Endothelial cell of umbilical vein (primary cell): ENCODE measurements at regions not wholly inside any gene's neighbourhood (a gene's known extent, or its start where the extent isn't known, plus 50 kb on each side); places are given as distances from the start of the nearest gene placed in this dataset.

Experiments used
- BruUV-seq: library from RNA; stranded (reverse); fragments of 400-500 nt; replicated peaks from 2 replicates; lab custom pipeline; 2021; lab: Mats Ljungman, UMichigan
- CTCF ChIA-PET: fragments of 300-600, 350-600 bp; sonication (Branson Sonifier 250); formaldehyde crosslinking; loops from one replicate; lab custom pipeline; 2021; ENCODE audit warnings: antibody characterized with exemption, inconsistent platforms; lab: Charles Lee
- POLR2A ChIA-PET: fragments of 300-600, 350-600 bp; sonication (Branson Sonifier 250); formaldehyde crosslinking; loops from one replicate; lab custom pipeline; 2021; ENCODE audit warnings: antibody characterized with exemption, inconsistent platforms; lab: Charles Lee
- DNase-seq: peaks from one replicate; pipeline ENCODE4 v3.0.0-alpha.2; 2011; ENCODE audit warnings: low read depth, low spot score
- FAIRE-seq: peaks from 2 replicates; lab custom pipeline; 2011; peaks lifted over from hg19 to GRCh38; lab: Jason Lieb, UNC
- H2AFZ ChIP-seq: 2 replicates; pipeline ENCODE4 v1.6.0; 2012; ENCODE audit warnings: low read depth, low read length, control low read depth, inconsistent platforms
- H3K27ac ChIP-seq: 2 replicates; pipeline ENCODE4 v1.5.1; 2011; ENCODE audit warnings: low read depth, mild to moderate bottlenecking, control low read depth, low read length, moderate library complexity; ENCODE audit not compliant: insufficient read depth
- H3K27me3 ChIP-seq, 2 experiments: 2 replicates each; pipeline versions ENCODE4 v1.6.0 to v1.6.1; 2011; ENCODE audit warnings: low read length in 2 of 2, mixed read lengths in 1 of 2; ENCODE audit not compliant: control insufficient read depth in 2 of 2, insufficient read depth in 2 of 2
- H3K36me3 ChIP-seq, 2 experiments: 2 replicates in 1 of 2; 3 replicates in 1 of 2; pipeline ENCODE4 v1.5.1; 2011; ENCODE audit warnings: low read length in 2 of 2, mild to moderate bottlenecking in 1 of 2, moderate library complexity in 1 of 2; ENCODE audit not compliant: control insufficient read depth in 2 of 2, insufficient read depth in 2 of 2; ENCODE audit errors: extremely low read depth in 1 of 2
- H3K4me1 ChIP-seq: 3 replicates; pipeline ENCODE4 v1.5.1; 2011; ENCODE audit warnings: mild to moderate bottlenecking, low read length; ENCODE audit not compliant: control insufficient read depth, insufficient read depth; ENCODE audit errors: extremely low read depth
- H3K4me2 ChIP-seq: 2 replicates; pipeline ENCODE4 v1.6.1; 2011; ENCODE audit warnings: low read length, control low read depth, mixed read lengths; ENCODE audit not compliant: insufficient read depth
- H3K4me3 ChIP-seq, 3 experiments: fragments of 200-600 bp in 1 of 3; sonication (generic), shearing (Covaris generic) in 1 of 3; replicated peaks in 1 of 3; 2 replicates each; pipeline ENCODE4 v1.5.1; 2011 to 2016; ENCODE audit warnings: control low read depth in 3 of 3, low read length in 3 of 3, mild to moderate bottlenecking in 2 of 3, inconsistent platforms in 1 of 3, low read depth in 1 of 3, moderate library complexity in 1 of 3; ENCODE audit not compliant: insufficient read depth in 1 of 3
- H3K79me2 ChIP-seq: 2 replicates; pipeline ENCODE4 v1.6.0; 2012; ENCODE audit warnings: low read length, inconsistent platforms; ENCODE audit not compliant: control insufficient read depth, insufficient read depth
- H3K9ac ChIP-seq: replicated peaks from 2 replicates; pipeline ENCODE3; 2011; ENCODE audit warnings: low read length, control low read depth; ENCODE audit not compliant: insufficient read depth; ENCODE audit errors: extremely low read depth
- H3K9me1 ChIP-seq: replicated peaks from 3 replicates; pipeline ENCODE4 v1.6.0; 2011; ENCODE audit warnings: mild to moderate bottlenecking, low read length; ENCODE audit not compliant: control insufficient read depth, insufficient read depth; ENCODE audit errors: extremely low read depth
- H3K9me3 ChIP-seq: replicated peaks from 2 replicates; pipeline ENCODE4 v1.5.1; 2012; ENCODE audit warnings: low read length, inconsistent platforms; ENCODE audit not compliant: control insufficient read depth, insufficient read depth
- H4K20me1 ChIP-seq: replicated peaks from 2 replicates; pipeline ENCODE3; 2011; ENCODE audit warnings: mild to moderate bottlenecking, low read length; ENCODE audit not compliant: control insufficient read depth, insufficient read depth; ENCODE audit errors: extremely low read depth
- EZH2 ChIP-seq: IDR thresholded peaks from 2 replicates; pipeline ENCODE4 v1.6.1; 2012; ENCODE audit warnings: borderline replicate concordance, low read depth, mild to moderate bottlenecking, moderate library complexity, low read length, inconsistent platforms; ENCODE audit not compliant: severe bottlenecking
- FOS ChIP-seq: IDR thresholded peaks from 2 replicates; pipeline ENCODE4 v1.6.1; 2011; ENCODE audit warnings: mild to moderate bottlenecking, low read length, moderate library complexity, borderline replicate concordance; ENCODE audit not compliant: insufficient read depth
- GATA2 ChIP-seq: IDR thresholded peaks from 2 replicates; pipeline ENCODE4 v1.7.0; 2011; ENCODE audit warnings: low read depth, mild to moderate bottlenecking, moderate library complexity, mixed read lengths, low read length; ENCODE audit not compliant: insufficient read length, insufficient read depth
- JUN ChIP-seq: IDR thresholded peaks from 2 replicates; pipeline ENCODE4 v1.6.1; 2011; ENCODE audit warnings: borderline replicate concordance, low read depth; ENCODE audit not compliant: insufficient read length, insufficient read depth
- MYC ChIP-seq: IDR thresholded peaks from one replicate; pipeline ENCODE4 v1.6.1; 2011; ENCODE audit warnings: mild to moderate bottlenecking, low read depth, low read length
- POLR2A ChIP-seq: IDR thresholded peaks from 2 replicates; pipeline ENCODE4 v1.6.1; 2012; ENCODE audit warnings: low read depth, mild to moderate bottlenecking, control low read depth, low read length
- dilution Hi-C: fragments of 300-500 bp; cut with MboI; formaldehyde crosslinking; loops from one replicate; pipeline ENCODE4 v1.15.0; 2019; ENCODE audit warnings: low sequenced_read_pairs; ENCODE audit not compliant: extremely low pct_ligation_motif_present
- intact Hi-C: fragments of 100-400 bp; cut with micrococcal nuclease; formaldehyde crosslinking; loops from one replicate; pipeline ENCODE4 v1.10.0; 2022
- TF ChIP-seq, protein P1 (sequence below), 2 donors: IDR thresholded peaks; 1 replicate in 1 of 2; 2 replicates in 1 of 2; pipeline ENCODE4 v1.5.1; 2011; ENCODE audit warnings: low read length in 2 of 2, mild to moderate bottlenecking in 2 of 2, moderate library complexity in 2 of 2, control low read depth in 1 of 2, inconsistent platforms in 1 of 2, low read depth in 1 of 2; ENCODE audit not compliant: insufficient read depth in 1 of 2; ENCODE audit errors: extremely low read depth in 1 of 2
- TF ChIP-seq, protein P2 (sequence below): IDR thresholded peaks from 2 replicates; pipeline ENCODE4 v1.6.1; 2011; ENCODE audit not compliant: insufficient read depth, insufficient read length

DNA sequence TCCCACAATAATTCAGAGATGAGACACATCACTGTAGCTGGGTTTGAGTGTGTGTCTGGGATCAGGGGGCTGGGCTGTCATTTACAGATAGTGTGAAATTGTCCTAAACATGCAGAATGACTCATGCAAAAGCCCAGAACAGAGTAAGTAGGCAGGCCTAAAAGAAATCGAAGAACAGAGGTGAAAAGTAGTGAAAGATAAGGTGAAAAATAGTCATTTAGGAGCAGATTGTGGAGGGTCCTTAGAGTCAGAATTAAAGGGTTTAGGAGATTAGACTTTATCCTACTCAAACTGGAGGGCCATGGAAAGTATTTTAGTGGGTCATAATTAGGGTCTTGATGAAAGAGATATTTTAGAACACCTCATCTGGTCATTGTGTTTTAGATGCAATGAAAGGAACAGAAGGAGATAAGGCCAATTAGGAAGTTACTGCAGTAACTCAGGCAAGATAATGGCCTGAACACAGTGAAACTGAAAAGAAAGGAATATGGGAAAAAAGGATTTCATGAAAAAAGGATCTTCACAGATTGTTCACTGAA, 58.3 kb upstream of the NEBL start:
- no peak overlapping the region for H3K4me2 ChIP-seq
- no peak overlapping the region for H3K4me3 ChIP-seq
- TF ChIP-seq MYC (no peak), EZH2 (no peak), FOS (no peak), JUN (no peak), POLR2A (no peak), GATA2 (no peak)
- TF ChIP-seq, protein P1, sequence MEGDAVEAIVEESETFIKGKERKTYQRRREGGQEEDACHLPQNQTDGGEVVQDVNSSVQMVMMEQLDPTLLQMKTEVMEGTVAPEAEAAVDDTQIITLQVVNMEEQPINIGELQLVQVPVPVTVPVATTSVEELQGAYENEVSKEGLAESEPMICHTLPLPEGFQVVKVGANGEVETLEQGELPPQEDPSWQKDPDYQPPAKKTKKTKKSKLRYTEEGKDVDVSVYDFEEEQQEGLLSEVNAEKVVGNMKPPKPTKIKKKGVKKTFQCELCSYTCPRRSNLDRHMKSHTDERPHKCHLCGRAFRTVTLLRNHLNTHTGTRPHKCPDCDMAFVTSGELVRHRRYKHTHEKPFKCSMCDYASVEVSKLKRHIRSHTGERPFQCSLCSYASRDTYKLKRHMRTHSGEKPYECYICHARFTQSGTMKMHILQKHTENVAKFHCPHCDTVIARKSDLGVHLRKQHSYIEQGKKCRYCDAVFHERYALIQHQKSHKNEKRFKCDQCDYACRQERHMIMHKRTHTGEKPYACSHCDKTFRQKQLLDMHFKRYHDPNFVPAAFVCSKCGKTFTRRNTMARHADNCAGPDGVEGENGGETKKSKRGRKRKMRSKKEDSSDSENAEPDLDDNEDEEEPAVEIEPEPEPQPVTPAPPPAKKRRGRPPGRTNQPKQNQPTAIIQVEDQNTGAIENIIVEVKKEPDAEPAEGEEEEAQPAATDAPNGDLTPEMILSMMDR (IDR thresholded peaks at IDR 0.05; ENCODE audit: extremely low read depth in 1 of 2, insufficient read depth in 1 of 2, low read depth in 1 of 2, low read length in 2 of 2): no peak
- TF ChIP-seq, protein P2, sequence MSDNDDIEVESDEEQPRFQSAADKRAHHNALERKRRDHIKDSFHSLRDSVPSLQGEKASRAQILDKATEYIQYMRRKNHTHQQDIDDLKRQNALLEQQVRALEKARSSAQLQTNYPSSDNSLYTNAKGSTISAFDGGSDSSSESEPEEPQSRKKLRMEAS: no peak
- no peaks in the 10 kb centered on the region for H3K9me1 ChIP-seq
- H4K20me1 ChIP-seq: no peaks in the 10 kb centered on the region
- no peak for FAIRE-seq
- dilution Hi-C loops: no loop called here
- CTCF ChIA-PET: no interaction called here
- POLR2A ChIA-PET: no interaction called here
- no peaks in the 10 kb centered on the region for H3K4me1 ChIP-seq
- no peak for DNase-seq
- H3K36me3 ChIP-seq: no peaks in the 10 kb centered on the region
- no peaks in the 10 kb centered on the region for H3K27me3 ChIP-seq
- no peak overlapping the region for H2AFZ ChIP-seq
- no peaks in the 10 kb centered on the region for H3K9me3 ChIP-seq
- intact Hi-C loops: no loop called here
- no peak overlapping the region for H3K9ac ChIP-seq
- H3K79me2 ChIP-seq: no peaks in the 10 kb centered on the region
- BruUV-seq: no TSS peak
- no peak overlapping the region for H3K27ac ChIP-seq
